Type B pancreatic cell (in vitro differentiated cells): ENCODE measurements at regions not wholly inside any gene's neighbourhood (a gene's known extent, or its start where the extent isn't known, plus 50 kb on each side); places are given as distances from the start of the nearest gene placed in this dataset.

ENCODE experiments used
- DNase-seq: peaks from one replicate; pipeline ENCODE4 v3.0.0; 2021; ENCODE audit warnings: mixed read lengths; ENCODE audit not compliant: unreplicated experiment; ENCODE audit errors: extremely low spot score
- H3K27ac Mint-ChIP-seq: 2 replicates; pipeline ENCODE4 v1.8.0; 2021; ENCODE audit warnings: mild to moderate bottlenecking, mixed read lengths
- H3K27me3 Mint-ChIP-seq: 2 replicates; pipeline ENCODE4 v1.8.0; 2021; ENCODE audit warnings: mixed read lengths
- H3K36me3 Mint-ChIP-seq: 2 replicates; pipeline ENCODE4 v1.8.0; 2021; ENCODE audit warnings: mixed read lengths
- H3K4me1 Mint-ChIP-seq: one replicate; pipeline ENCODE4 v1.8.0; 2021; ENCODE audit warnings: mixed read lengths; ENCODE audit not compliant: unreplicated experiment
- H3K4me3 Mint-ChIP-seq: 2 replicates; pipeline ENCODE4 v1.8.0; 2021; ENCODE audit warnings: mild to moderate bottlenecking, mixed read lengths
- H3K9me3 Mint-ChIP-seq: 2 replicates; pipeline ENCODE4 v1.8.0; 2021; ENCODE audit warnings: mixed read lengths
- CTCF ChIP-seq: fragments of 200-600 bp; sonication (generic); conservative IDR thresholded peaks from 2 replicates; pipeline ENCODE4 v1.5.0; 2021; ENCODE audit warnings: antibody characterized with exemption, mild to moderate bottlenecking

GRCh38 chr1:59039551-59039950 lies 255.7 kb upstream of the JUN start:
- H3K4me1 Mint-ChIP-seq, result peaks cover 33% of the 10 kb centered on the region

GRCh38 chr1:59040486-59040885 lies 256.4 kb upstream of the FGGY start:
- no peak overlapping the region for H3K4me3 Mint-ChIP-seq
- H3K27me3 Mint-ChIP-seq, result no peaks in the 10 kb centered on the region
- peaks cover 29% of the 10 kb centered on the region for H3K4me1 Mint-ChIP-seq
- no peak for TF ChIP-seq CTCF
- DNase-seq, result no peak
- peaks cover 5% of the 10 kb centered on the region for H3K9me3 Mint-ChIP-seq
- H3K36me3 Mint-ChIP-seq, result no peaks in the 10 kb centered on the region
- no peak overlapping the region for H3K27ac Mint-ChIP-seq

More at GRCh38 chr1:59039551-59039950, 255.7 kb upstream of the JUN start:
- Mint-ChIP-seq H3K4me3 (no peak overlapping the region), H3K36me3 (no peaks in the 10 kb centered on the region), H3K27me3 (no peaks in the 10 kb centered on the region), H3K27ac (no peak overlapping the region), H3K9me3 (peaks cover 5% of the 10 kb centered on the region)
- TF ChIP-seq CTCF, result no peak
- DNase-seq, result no peak

- Mint-ChIP-seq H3K4me1 (peaks cover 39% of the 10 kb centered on the region), H3K4me3 (peak overlapping the region; percentile 2), H3K9me3 (peaks cover 5% of the 10 kb centered on the region), H3K27me3 (no peaks in the 10 kb centered on the region), H3K27ac (peak overlapping the region; percentile 55), H3K36me3 (no peaks in the 10 kb centered on the region)
- no peak for DNase-seq
- TF ChIP-seq CTCF, result no peak
These were observed 255.1 kb upstream of the FGGY start for GRCh38 chr1:59041646-59042277.

- peak overlapping the region; percentile 61 for H3K27ac Mint-ChIP-seq
These were observed 253.1 kb upstream of the FGGY start for GRCh38 chr1:59043796-59044195.

GRCh38 chr1:59044535-59045121 lies 252.3 kb upstream of the FGGY start:
- Mint-ChIP-seq H3K36me3 (no peaks in the 10 kb centered on the region), H3K27ac (no peak overlapping the region), H3K4me3 (no peak overlapping the region), H3K27me3 (no peaks in the 10 kb centered on the region), H3K4me1 (peaks cover 40% of the 10 kb centered on the region), H3K9me3 (peaks cover 9% of the 10 kb centered on the region)
- no peak for TF ChIP-seq CTCF
- DNase-seq, result no peak

More at GRCh38 chr1:59043796-59044195, 253.1 kb upstream of the FGGY start:
- Mint-ChIP-seq H3K4me3 (no peak overlapping the region), H3K27me3 (no peaks in the 10 kb centered on the region), H3K4me1 (peaks cover 40% of the 10 kb centered on the region), H3K36me3 (no peaks in the 10 kb centered on the region), H3K9me3 (peaks cover 9% of the 10 kb centered on the region)
- no peak for DNase-seq
- no peak for TF ChIP-seq CTCF
